ENCODE measurements at regions not wholly inside any gene's neighbourhood (a gene's known extent, or its start where the extent isn't known, plus 50 kb on each side); places are given as distances from the start of the nearest gene placed in this dataset.

- TF ChIP-seq CTCF (IDR thresholded peaks at IDR 0.05) (no peak), POLR2A (IDR thresholded peaks at IDR 0.05) (no peak)
These were observed 438.6 kb downstream of the KLF5 start for GRCh38 chr13:73497430-73497829.

Data from body of pancreas (tissue), 4 donors.